Common myeloid progenitor, CD34-positive (primary cell): ENCODE measurements at regions not wholly inside any gene's neighbourhood (a gene's known extent, or its start where the extent isn't known, plus 50 kb on each side); places are given as distances from the start of the nearest gene placed in this dataset.

ENCODE experiments used
- CTCF ChIA-PET: fragments of 350-600 bp; sonication (Branson Sonifier 250); formaldehyde crosslinking; loops from one replicate; lab custom pipeline; 2021; ENCODE audit warnings: antibody characterized with exemption; lab: Charles Lee
- POLR2A ChIA-PET: fragments of 350-600 bp; sonication (Branson Sonifier 250); formaldehyde crosslinking; loops from one replicate; lab custom pipeline; 2021; ENCODE audit warnings: antibody characterized with exemption; lab: Charles Lee
- DNase-seq, 3 donors: peaks; one replicate each; pipeline versions ENCODE4 v3.0.0 to v3.0.0-alpha.2; 2013
- H3K27ac ChIP-seq, 2 experiments: 1 replicate in 1 of 2; 2 replicates in 1 of 2; pipeline ENCODE4 v1.7.0; 2013; ENCODE audit warnings: inconsistent platforms in 2 of 2, low read length in 2 of 2, mild to moderate bottlenecking in 2 of 2, low read depth in 1 of 2, moderate library complexity in 1 of 2; ENCODE audit not compliant: severe bottlenecking in 2 of 2, insufficient read depth in 1 of 2, poor library complexity in 1 of 2
- H3K27me3 ChIP-seq, 5 experiments: replicated peaks in 2 of 5; 1 replicate in 3 of 5; 2 replicates in 2 of 5; pipeline versions ENCODE4 v1.6.1 to v1.7.0; 2013; ENCODE audit warnings: low read length in 4 of 5, mild to moderate bottlenecking in 2 of 5, moderate library complexity in 2 of 5, inconsistent platforms in 1 of 5; ENCODE audit not compliant: insufficient read depth in 5 of 5, control insufficient read depth in 4 of 5
- H3K36me3 ChIP-seq, 4 experiments: 1 replicate in 2 of 4; 2 replicates in 2 of 4; pipeline versions ENCODE4 v1.6.1 to v1.7.0; 2013; ENCODE audit warnings: low read length in 3 of 4, control low read depth in 1 of 4, mild to moderate bottlenecking in 1 of 4; ENCODE audit not compliant: control insufficient read depth in 4 of 4, insufficient read depth in 4 of 4
- H3K4me1 ChIP-seq, 4 experiments: 1 replicate in 3 of 4; 2 replicates in 1 of 4; pipeline versions ENCODE4 v1.6.1 to v1.7.1; 2013; ENCODE audit warnings: low read length in 3 of 4, mild to moderate bottlenecking in 3 of 4, control low read depth in 1 of 4, inconsistent platforms in 1 of 4, moderate library complexity in 1 of 4; ENCODE audit not compliant: control insufficient read depth in 4 of 4, insufficient read depth in 4 of 4; ENCODE audit errors: control extremely low read depth in 1 of 4
- H3K4me3 ChIP-seq, 7 experiments: 1 replicate in 4 of 7; 2 replicates in 3 of 7; pipeline versions ENCODE4 v1.5.1 to v1.7.0; 2013; ENCODE audit warnings: mild to moderate bottlenecking in 7 of 7, low read length in 6 of 7, moderate library complexity in 6 of 7, inconsistent platforms in 2 of 7, low read depth in 2 of 7, control low read depth in 1 of 7; ENCODE audit not compliant: insufficient read depth in 4 of 7, control insufficient read depth in 1 of 7; ENCODE audit errors: extremely low read depth in 1 of 7
- H3K9me3 ChIP-seq, 5 experiments: 1 replicate in 4 of 5; 2 replicates in 1 of 5; pipeline versions ENCODE4 v1.6.1 to v1.7.1; 2013; ENCODE audit warnings: low read length in 4 of 5, mild to moderate bottlenecking in 2 of 5, inconsistent platforms in 1 of 5, low read depth in 1 of 5, moderate library complexity in 1 of 5; ENCODE audit not compliant: control insufficient read depth in 4 of 5, insufficient read depth in 2 of 5; ENCODE audit errors: control extremely low read depth in 1 of 5
- WGBS: methylation state at CpG from one replicate; pipeline ENCODE4 v1.1.5; 2013; ENCODE audit not compliant: insufficient coverage; 5-methylcytosine and 5-hydroxymethylcytosine counted together

GRCh38 chr5:4373051-4373820 is 766.9 kb upstream of the ADAMTS16 start:
- no peak overlapping the region for H3K27ac ChIP-seq
- WGBS, result no CpG with 5 or more reads among the region's 6 CpGs
- H3K4me3 ChIP-seq, result no peak overlapping the region
- H3K27me3 ChIP-seq, result no peaks in the 10 kb centered on the region
- ChIA-PET POLR2A (no interaction called here), CTCF (interaction anchor here (1.0 kb wide), 1 partner anchor 9 kb away, joined by 3 read pairs; no protein-coding TSS in a partner anchor)
- DNase-seq, result no peak
- H3K36me3 ChIP-seq, result no peaks in the 10 kb centered on the region
- H3K9me3 ChIP-seq, result no peaks in the 10 kb centered on the region
- H3K4me1 ChIP-seq, result no peaks in the 10 kb centered on the region

GRCh38 chr5:4374866-4375265 is 765.3 kb upstream of the ADAMTS16 start:
- CTCF ChIA-PET, result no interaction called here

GRCh38 chr5:4375640-4376039 is 764.5 kb upstream of the ADAMTS16 start:
- no peaks in the 10 kb centered on the region for H3K36me3 ChIP-seq
- H3K27ac ChIP-seq, result no peak overlapping the region
- no peak overlapping the region for H3K4me3 ChIP-seq
- 93% methylated on average over 7 of the region's 7 CpGs for WGBS
- CTCF ChIA-PET, result no interaction called here
- no peaks in the 10 kb centered on the region for H3K27me3 ChIP-seq
- H3K4me1 ChIP-seq, result no peaks in the 10 kb centered on the region
- POLR2A ChIA-PET, result no interaction called here
- peak in 2 of 3 donors; percentile 0 for DNase-seq
- H3K9me3 ChIP-seq, result no peaks in the 10 kb centered on the region

More at GRCh38 chr5:4374866-4375265, 765.3 kb upstream of the ADAMTS16 start:
- no peaks in the 10 kb centered on the region for H3K36me3 ChIP-seq
- WGBS, result 83% methylated on average over 5 of the region's 7 CpGs
- no peaks in the 10 kb centered on the region for H3K9me3 ChIP-seq
- H3K4me1 ChIP-seq, result no peaks in the 10 kb centered on the region
- DNase-seq, result no peak
- H3K4me3 ChIP-seq, result no peak overlapping the region
- POLR2A ChIA-PET, result no interaction called here
- H3K27me3 ChIP-seq, result no peaks in the 10 kb centered on the region
- H3K27ac ChIP-seq, result no peak overlapping the region

GRCh38 chr5:4383102-4383501 is 757.0 kb upstream of the ADAMTS16 start:
- POLR2A ChIA-PET, result no interaction called here
- Histone ChIP-seq H3K9me3 (no peaks in the 10 kb centered on the region), H3K4me3 (no peak overlapping the region), H3K27me3 (no peaks in the 10 kb centered on the region), H3K36me3 (no peaks in the 10 kb centered on the region), H3K4me1 (no peaks in the 10 kb centered on the region), H3K27ac (no peak overlapping the region)
- WGBS, result no CpG with 5 or more reads among the region's 4 CpGs
- DNase-seq, result no peak
- CTCF ChIA-PET, result no interaction called here

GRCh38 chr5:4383518-4384198 is 756.5 kb upstream of the ADAMTS16 start:
- H3K36me3 ChIP-seq, result no peaks in the 10 kb centered on the region
- no peak overlapping the region for H3K4me3 ChIP-seq
- no peak for DNase-seq
- H3K27me3 ChIP-seq, result no peaks in the 10 kb centered on the region
- no peaks in the 10 kb centered on the region for H3K4me1 ChIP-seq
- CTCF ChIA-PET, result no interaction called here
- H3K9me3 ChIP-seq, result no peaks in the 10 kb centered on the region
- POLR2A ChIA-PET, result no interaction called here
- 96% methylated on average over 4 of the region's 7 CpGs for WGBS
- no peak overlapping the region for H3K27ac ChIP-seq

- H3K9me3 ChIP-seq, result no peaks in the 10 kb centered on the region
- H3K36me3 ChIP-seq, result no peaks in the 10 kb centered on the region
- no peak overlapping the region for H3K27ac ChIP-seq
- no peaks in the 10 kb centered on the region for H3K4me1 ChIP-seq
- 87% methylated on average over 3 of the region's 6 CpGs for WGBS
- ChIA-PET CTCF (no interaction called here), POLR2A (no interaction called here)
- H3K4me3 ChIP-seq, result no peak overlapping the region
- no peaks in the 10 kb centered on the region for H3K27me3 ChIP-seq
- no peak for DNase-seq
Measured at GRCh38 chr5:4384649-4385048, 755.5 kb upstream of the ADAMTS16 start.

- Histone ChIP-seq H3K4me1 (no peaks in the 10 kb centered on the region), H3K27ac (no peak overlapping the region), H3K9me3 (no peaks in the 10 kb centered on the region), H3K27me3 (no peaks in the 10 kb centered on the region), H3K36me3 (no peaks in the 10 kb centered on the region), H3K4me3 (no peak overlapping the region)
- POLR2A ChIA-PET, result no interaction called here
- WGBS, result no CpG with 5 or more reads among the region's 1 CpG
- CTCF ChIA-PET, result no interaction called here
- DNase-seq, result no peak
Measured at GRCh38 chr5:4386152-4386551, 754.0 kb upstream of the ADAMTS16 start.
